IPS-18c (cell line): ENCODE measurements at regions not wholly inside any gene's neighbourhood (a gene's known extent, or its start where the extent isn't known, plus 50 kb on each side); places are given as distances from the start of the nearest gene placed in this dataset.

Experiments used
- H3K4me3 ChIP-seq: 2 replicates; pipeline ENCODE4 v1.7.0; 2013; ENCODE audit warnings: low read depth, mild to moderate bottlenecking, low read length, moderate library complexity; ENCODE audit not compliant: insufficient read depth
- H3K9me3 ChIP-seq: one replicate; pipeline ENCODE4 v1.6.1; 2013; ENCODE audit warnings: mild to moderate bottlenecking, low read length, moderate library complexity; ENCODE audit not compliant: control insufficient read depth, insufficient read depth

- Histone ChIP-seq H3K4me3 (no peak overlapping the region), H3K9me3 (no peaks in the 10 kb centered on the region)
Observed at GRCh38 chr21:22871692-22872091, 1873.5 kb downstream of the NCAM2 start.

DNA sequence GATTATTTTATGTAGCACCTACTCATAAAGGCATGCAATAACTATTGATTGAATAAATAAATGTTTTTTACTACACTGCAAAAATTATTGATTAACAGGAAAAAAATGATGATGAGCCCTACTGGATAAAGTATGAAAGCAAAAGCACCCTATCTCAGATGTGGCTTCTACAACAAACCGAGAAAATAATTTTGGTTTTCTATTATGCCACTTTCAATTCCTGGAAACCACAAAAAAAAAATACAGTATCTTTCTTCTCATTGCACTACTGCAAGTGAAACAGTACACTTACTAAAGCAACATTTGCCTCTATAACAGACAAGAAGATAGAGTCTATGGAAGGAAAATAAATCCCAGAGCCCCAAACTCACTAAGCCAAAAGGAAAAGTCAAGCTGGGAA, 1882.4 kb downstream of the NCAM2 start:
- Histone ChIP-seq H3K9me3 (no peaks in the 10 kb centered on the region), H3K4me3 (no peak overlapping the region)

- Histone ChIP-seq H3K4me3 (no peak overlapping the region), H3K9me3 (no peaks in the 10 kb centered on the region)
Observed at GRCh38 chr21:22881131-22881530, 1882.9 kb downstream of the NCAM2 start.

DNA sequence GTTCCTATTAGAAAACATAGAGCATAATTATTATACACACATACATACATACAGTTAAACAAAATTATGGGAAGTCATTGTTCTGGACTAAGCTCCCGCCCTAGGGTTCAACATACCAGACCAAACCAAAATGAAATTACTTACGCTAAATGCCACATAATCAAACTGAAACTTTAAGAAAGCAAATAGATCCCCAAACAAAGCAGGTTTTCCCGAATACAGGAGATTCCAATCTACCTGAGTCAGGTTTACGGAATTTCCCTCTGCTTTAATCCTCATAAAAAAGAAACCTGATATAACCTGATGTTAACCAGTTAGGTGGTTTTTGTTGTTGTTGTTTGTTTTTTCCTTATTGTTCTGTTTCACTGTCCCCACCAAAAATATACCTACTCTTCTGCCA, 1886.9 kb downstream of the NCAM2 start:
- no peak overlapping the region for H3K4me3 ChIP-seq
- no peaks in the 10 kb centered on the region for H3K9me3 ChIP-seq

DNA sequence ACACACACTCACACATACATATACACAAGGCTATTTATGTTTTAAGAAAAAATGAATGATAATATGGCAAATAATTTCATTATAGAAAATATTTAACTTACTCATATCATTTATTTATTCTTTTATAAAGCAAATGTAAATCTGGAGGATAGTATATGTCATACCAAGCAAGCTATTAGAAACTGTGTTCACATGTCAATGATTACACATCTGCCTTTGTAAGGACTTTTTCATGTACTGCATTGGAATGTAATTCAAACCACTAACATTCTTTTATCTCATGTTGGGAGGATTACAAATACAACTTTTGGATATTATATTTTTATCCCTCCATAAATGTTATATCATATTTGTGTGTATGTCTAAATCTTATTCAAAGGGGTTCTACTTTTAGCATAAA, 1887.4 kb downstream of the NCAM2 start:
- H3K4me3 ChIP-seq: no peak overlapping the region
- H3K9me3 ChIP-seq: no peaks in the 10 kb centered on the region

DNA sequence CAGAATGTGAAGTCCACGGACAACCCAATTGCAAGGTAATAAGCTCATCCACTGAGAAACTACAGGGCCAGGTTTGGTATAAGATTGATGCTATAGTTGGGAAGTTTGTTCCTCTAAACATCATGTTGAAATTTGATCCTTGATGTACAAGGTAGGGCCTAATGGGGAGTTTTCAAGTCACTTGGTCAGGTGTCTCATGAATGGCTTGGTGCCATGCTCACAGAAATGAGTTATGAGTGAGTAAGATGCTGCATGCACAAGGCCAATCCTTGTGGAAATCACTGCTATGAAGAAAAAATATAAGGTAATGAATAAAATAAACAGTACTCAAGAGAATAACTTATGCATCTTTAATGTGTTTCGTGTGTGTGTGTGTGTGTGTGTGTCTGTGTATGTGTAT, 1891.2 kb downstream of the NCAM2 start:
- Histone ChIP-seq H3K4me3 (no peak overlapping the region), H3K9me3 (no peaks in the 10 kb centered on the region)

DNA sequence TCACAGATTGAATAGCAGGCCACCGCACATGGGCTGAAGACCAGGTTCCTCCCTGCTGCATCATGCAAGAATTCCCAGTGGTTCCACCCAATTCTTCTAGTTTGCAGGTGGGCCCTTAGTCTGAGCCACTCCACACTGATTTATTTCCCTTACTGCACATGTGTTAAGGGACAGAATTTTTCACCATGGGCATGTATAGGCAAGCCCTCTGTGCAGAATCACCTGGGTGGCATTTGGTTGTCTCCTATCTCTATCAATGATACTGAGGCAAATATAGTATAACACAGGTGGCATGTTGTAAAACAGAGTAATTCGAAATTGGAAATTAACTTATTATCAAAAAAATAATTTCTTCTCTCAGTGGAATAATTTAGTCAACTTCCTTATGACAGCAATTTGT, 1892.4 kb downstream of the NCAM2 start:
- Histone ChIP-seq H3K9me3 (no peaks in the 10 kb centered on the region), H3K4me3 (no peak overlapping the region)

- no peak overlapping the region for H3K4me3 ChIP-seq
- H3K9me3 ChIP-seq: no peaks in the 10 kb centered on the region
Observed at GRCh38 chr21:22892028-22892427, 1893.8 kb downstream of the NCAM2 start.

DNA sequence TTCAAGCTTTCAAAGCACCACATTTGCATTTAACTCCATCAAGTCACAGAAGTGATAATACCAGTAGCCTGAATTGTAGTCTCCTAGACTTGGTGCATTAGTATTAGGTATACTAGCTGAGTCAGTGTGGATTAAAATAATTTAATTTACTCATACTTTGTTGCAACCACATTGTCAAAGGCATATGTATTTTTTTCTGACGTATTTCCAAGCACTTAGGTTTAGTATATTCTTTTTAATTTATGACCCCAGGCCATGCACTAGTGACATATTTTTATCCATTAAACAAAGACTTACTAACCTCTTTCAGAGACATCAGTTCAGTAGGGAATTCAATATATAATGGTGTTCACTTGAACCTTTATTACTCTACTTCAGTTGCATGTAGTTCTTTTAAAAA, 1894.5 kb downstream of the NCAM2 start:
- H3K4me3 ChIP-seq: no peak overlapping the region

GRCh38 chr21:22898051-22898665, 1899.9 kb downstream of the NCAM2 start:
- H3K9me3 ChIP-seq: no peaks in the 10 kb centered on the region
- no peak overlapping the region for H3K4me3 ChIP-seq

More for the DNA sequence above, 1894.5 kb downstream of the NCAM2 start:
- H3K9me3 ChIP-seq: no peaks in the 10 kb centered on the region

GRCh38 chr21:22900490-22900889, 1902.3 kb downstream of the NCAM2 start:
- H3K9me3 ChIP-seq: no peaks in the 10 kb centered on the region
- no peak overlapping the region for H3K4me3 ChIP-seq

GRCh38 chr21:22903851-22904250, 1905.6 kb downstream of the NCAM2 start:
- Histone ChIP-seq H3K4me3 (no peak overlapping the region), H3K9me3 (no peaks in the 10 kb centered on the region)

- Histone ChIP-seq H3K4me3 (no peak overlapping the region), H3K9me3 (no peaks in the 10 kb centered on the region)
Observed at GRCh38 chr21:22904385-22904784, 1906.2 kb downstream of the NCAM2 start.

DNA sequence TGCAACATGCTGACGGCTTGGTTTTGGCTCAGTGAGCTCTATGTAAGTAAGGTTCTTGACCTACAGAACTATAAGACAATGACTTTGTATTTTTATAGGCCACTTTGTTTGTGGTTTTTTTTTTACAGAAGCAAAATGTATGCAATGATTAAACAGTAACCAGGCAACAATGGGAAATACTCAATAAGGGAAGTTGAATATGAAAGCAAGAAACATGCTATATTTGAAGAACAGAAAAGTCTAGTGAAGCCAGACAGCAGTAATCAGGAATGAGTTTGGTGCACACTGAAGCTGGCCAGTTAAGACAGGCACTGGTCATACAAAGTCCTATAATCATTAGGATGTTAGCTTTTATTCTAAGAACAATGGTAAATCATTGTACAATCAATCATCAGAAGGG, 1926.8 kb downstream of the NCAM2 start:
- Histone ChIP-seq H3K4me3 (no peak overlapping the region), H3K9me3 (no peaks in the 10 kb centered on the region)

DNA sequence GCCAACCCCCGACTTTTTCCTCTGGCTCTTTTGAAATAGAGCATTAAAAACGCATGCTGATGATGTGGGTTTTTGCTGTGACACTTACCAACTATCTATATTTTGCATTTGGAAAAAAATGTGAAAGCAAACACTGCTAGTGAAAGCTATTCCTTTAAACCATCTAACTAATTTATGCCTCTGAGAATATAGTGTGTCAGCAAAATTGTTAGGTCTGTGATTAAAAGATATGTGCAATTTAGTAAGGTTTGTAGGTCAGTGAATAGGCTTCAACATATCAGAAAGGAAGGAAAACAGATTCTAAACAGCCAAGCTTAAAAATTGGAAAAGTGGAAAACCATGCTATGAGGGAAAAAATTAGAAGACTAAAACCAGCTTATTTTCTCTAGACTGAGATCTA, 1929.3 kb downstream of the NCAM2 start:
- Histone ChIP-seq H3K4me3 (no peak overlapping the region), H3K9me3 (no peaks in the 10 kb centered on the region)

- Histone ChIP-seq H3K9me3 (no peaks in the 10 kb centered on the region), H3K4me3 (no peak overlapping the region)
Observed at GRCh38 chr21:22941779-22942490, 1943.7 kb downstream of the NCAM2 start.

DNA sequence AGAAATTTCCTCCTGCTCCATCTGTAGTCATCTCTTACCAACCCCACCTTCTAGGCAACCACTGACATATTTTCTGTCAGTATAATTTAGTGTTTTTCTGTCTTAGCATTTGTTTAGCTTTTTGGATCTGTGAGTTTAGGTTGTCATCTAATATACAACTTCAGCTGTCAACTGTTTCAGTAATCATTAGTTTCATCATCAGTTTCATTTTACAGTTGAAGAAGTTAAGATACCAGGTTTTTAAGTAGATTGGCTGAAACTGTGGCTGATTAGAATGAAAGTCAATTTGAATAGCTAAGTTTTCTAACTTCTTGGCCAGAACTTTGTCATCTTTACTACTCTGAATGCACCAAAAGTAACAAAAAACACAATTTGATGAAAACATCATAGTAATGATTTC, 1957.3 kb downstream of the NCAM2 start:
- Histone ChIP-seq H3K9me3 (no peaks in the 10 kb centered on the region), H3K4me3 (no peak overlapping the region)

DNA sequence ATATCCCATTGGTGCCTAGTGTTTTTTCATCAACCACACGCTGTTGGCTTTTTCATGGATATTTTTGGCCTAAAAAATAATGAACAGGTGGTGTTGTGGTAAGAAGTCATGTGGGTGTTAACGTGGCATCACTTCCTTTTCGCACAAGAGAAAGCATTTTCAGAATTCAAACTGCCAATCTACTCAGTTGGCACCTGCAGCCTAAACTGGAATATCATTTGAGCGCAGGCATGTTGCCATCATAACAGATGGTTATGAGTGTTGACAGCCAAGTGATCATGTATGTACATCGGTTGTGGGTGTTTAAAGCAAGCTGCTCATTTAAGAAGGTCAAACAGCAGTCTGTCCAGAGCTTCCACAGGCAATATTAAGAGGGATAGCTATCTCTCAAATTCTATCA, 1963.0 kb downstream of the NCAM2 start:
- Histone ChIP-seq H3K9me3 (no peaks in the 10 kb centered on the region), H3K4me3 (no peak overlapping the region)
